GM10266 (cell line): ENCODE measurements at regions not wholly inside any gene's neighbourhood (a gene's known extent, or its start where the extent isn't known, plus 50 kb on each side); places are given as distances from the start of the nearest gene placed in this dataset.

Experiments used
- DNase-seq: peaks from one replicate; pipeline ENCODE4 v3.0.0; 2012; ENCODE audit errors: extremely low spot score
- TF ChIP-seq, protein P1 (sequence below): IDR thresholded peaks from 2 replicates; pipeline ENCODE4 v1.5.1; 2012; ENCODE audit warnings: mild to moderate bottlenecking, low read depth; ENCODE audit not compliant: control insufficient read depth, insufficient read depth; ENCODE audit errors: missing control alignments

DNA sequence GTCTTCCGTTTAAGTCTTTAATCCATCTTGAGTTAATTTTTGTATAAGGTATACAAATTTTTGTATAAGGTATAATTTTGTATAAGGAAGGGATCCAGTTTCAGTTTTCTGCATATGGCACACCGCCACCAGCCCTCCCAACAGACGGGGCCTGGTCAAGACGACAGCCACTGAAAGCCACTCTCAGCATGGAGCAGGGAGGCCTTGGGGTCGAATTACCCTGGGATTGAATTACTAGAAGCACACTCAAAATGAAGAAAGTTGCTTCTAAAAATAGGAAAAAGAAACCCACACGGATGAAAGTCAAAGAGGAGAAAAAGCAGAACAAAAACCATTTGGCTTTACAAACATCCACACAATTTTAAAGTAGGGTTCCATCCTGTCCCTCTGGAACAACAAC is 586.2 kb upstream of the ADAMTS16 start:
- DNase-seq, result no peak
- TF ChIP-seq, protein P1, sequence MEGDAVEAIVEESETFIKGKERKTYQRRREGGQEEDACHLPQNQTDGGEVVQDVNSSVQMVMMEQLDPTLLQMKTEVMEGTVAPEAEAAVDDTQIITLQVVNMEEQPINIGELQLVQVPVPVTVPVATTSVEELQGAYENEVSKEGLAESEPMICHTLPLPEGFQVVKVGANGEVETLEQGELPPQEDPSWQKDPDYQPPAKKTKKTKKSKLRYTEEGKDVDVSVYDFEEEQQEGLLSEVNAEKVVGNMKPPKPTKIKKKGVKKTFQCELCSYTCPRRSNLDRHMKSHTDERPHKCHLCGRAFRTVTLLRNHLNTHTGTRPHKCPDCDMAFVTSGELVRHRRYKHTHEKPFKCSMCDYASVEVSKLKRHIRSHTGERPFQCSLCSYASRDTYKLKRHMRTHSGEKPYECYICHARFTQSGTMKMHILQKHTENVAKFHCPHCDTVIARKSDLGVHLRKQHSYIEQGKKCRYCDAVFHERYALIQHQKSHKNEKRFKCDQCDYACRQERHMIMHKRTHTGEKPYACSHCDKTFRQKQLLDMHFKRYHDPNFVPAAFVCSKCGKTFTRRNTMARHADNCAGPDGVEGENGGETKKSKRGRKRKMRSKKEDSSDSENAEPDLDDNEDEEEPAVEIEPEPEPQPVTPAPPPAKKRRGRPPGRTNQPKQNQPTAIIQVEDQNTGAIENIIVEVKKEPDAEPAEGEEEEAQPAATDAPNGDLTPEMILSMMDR, result no peak

DNA sequence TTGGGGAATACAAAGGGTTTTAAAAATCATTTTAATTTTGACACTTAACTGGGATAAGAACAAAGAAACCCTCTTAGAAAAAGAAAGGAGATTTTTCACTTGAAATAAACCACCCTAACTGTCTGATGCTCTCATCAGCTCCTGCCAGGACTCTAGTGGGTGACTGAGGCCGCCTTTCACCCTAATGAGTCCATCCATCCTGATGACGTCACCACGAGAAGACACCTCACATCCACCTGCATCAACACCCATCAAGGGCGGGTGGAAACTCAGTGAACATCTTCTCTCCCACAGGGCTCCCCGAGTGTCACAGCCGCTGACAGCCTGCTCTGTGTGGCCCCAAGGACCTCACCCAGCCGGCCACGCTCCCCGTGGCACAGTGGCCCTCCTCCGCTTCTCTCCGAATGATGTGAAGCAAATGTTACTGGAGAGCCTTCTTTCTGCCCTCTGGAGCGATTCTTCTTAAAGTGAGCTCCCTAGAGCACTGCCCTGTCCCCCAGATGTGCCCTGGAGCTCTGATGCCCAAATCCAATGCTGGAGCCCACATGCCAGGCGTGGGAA is 584.3 kb upstream of the ADAMTS16 start:
- TF ChIP-seq, protein P1, result no peak
- no peak for DNase-seq

DNA sequence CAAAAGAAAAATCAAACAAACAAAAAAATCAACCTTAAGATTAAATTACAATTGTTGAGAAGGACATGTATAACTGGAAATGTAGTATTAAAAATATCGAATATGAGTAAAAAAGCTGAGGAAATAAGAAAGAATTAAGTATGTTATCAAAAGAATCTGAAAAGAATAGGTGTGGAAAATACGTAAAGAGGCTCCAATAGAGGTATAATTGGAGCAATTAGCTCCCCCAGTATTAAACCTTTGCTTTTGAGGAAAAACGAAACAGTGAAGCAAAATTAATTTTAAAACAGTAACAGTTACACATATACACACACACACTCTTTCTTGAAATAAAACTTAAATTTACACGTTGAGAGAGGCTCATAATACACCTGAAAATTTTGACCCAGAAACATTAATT is 578.7 kb upstream of the ADAMTS16 start:
- DNase-seq, result no peak
- TF ChIP-seq, protein P1, result no peak

DNA sequence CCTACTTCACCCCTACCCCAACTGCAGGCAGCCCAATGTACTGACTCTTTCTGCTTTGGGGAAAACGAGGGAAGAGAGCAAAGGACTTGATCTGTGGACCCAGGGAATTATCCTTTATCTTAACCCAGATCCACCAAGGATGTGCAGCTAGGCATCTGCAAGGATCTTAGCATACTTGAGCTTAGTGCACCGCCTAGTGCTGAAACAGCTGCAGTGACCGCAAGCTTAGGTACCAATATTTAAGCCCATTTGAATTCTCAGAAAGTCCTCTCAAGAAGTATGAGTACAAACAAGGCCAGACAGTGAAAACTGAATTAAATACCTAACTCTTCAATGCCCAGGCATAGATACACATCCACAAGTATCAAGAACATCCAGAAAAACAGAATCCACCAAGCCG is 576.7 kb upstream of the ADAMTS16 start:
- no peak for DNase-seq
- TF ChIP-seq, protein P1, result no peak

DNA sequence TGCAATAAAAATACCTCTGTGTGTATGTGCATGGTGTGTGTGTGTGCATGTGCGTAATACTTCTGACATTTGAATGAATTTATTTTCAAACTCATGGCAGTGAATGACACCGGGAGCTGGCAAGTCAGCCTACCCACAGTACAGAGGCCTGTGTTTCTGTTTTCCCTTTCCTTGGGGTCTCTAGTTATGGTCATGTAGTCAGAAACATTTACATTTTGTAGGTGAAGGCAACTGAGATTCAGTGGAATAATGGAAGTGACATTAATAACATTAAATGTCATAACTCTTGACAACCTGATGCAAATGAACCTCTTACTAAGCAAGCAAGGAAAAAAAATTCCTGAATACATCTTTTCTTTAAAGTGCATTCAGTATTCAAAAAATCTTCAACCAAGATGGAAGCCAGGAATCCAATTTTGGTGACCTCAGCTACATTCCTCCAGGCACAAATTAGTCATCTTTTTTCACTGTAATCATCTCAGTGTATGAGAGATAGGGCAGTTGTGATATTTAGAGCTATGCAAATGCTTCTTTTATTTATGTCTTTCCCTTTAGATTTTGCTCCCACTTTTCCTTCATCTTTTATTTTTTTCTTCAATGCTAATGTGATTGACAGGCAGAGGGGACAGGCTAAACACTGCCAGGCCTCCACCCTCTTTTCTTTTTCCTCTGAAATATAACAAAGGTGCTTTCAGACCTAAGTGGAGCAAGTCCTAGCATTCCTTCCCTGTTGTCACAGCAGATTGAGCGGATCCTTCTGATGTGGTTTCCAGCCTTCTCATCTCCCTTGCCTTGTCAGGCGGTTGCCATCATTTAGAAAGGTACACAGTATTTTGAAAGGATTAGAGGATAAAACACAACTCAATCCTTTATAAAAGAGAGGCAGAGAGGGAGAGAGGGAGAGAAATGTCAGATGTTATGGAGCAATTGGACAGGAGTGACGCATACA is 569.8 kb upstream of the ADAMTS16 start:
- no peak for DNase-seq

DNA sequence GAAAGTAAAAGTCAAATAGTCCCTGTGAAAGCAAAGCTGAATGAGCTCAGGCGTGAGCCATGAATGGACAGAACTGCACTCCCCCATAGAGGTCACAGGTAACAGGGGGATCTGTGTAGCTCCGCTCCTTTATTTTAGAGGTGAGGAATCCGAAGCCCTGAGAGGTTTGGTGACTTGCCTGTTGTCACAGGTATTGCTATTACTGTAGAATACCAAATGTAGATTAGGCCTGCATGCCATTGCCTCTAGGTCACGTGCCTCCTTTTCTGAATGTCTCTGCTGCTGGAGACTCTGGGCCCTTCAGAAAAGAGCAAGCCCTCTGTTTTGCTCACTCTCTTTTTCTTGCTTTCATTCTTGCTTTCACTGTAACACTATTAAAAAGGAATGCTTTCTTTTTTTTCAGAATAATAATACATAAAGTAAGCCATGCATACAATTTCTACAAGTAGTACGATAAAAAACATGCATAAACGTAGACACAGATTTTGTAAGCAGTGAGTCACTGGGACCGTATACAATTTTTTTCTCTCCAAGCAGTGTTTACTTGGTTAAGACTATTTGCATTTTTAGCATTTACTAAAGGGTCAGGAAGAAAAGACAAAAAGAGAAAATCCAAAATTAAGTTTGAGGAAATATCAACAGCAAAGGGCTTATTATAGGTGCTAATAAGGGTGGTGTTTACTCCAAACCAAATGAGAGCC is 568.7 kb upstream of the ADAMTS16 start:
- TF ChIP-seq, protein P1, result no peak
- no peak for DNase-seq

More for the DNA sequence above, 569.8 kb upstream of the ADAMTS16 start:
- TF ChIP-seq, protein P1, result no peak
